H9 (cell line): ENCODE measurements at regions not wholly inside any gene's neighbourhood (a gene's known extent, or its start where the extent isn't known, plus 50 kb on each side); places are given as distances from the start of the nearest gene placed in this dataset.

Source experiments
- DNase-seq: peaks from one replicate; pipeline ENCODE4 v3.0.0-alpha.2; 2017
- H2AFZ ChIP-seq: one replicate; pipeline ENCODE4 v1.6.1; 2013; ENCODE audit warnings: mild to moderate bottlenecking, low read length, control low read depth, moderate library complexity
- H2AK5ac ChIP-seq: 2 replicates; pipeline ENCODE4 v1.6.1; 2013; ENCODE audit warnings: low read length, control low read depth, mixed read lengths; ENCODE audit not compliant: insufficient read length
- H2BK120ac ChIP-seq: one replicate; pipeline ENCODE4 v1.6.1; 2013; ENCODE audit warnings: low read depth, mild to moderate bottlenecking, low read length, control low read depth, inconsistent platforms; ENCODE audit not compliant: poor library complexity, severe bottlenecking
- H2BK12ac ChIP-seq: 2 replicates; pipeline ENCODE4 v1.6.1; 2013; ENCODE audit warnings: low read length, control low read depth, mixed read lengths, low read depth; ENCODE audit not compliant: insufficient read length
- H2BK15ac ChIP-seq: 2 replicates; pipeline ENCODE4 v1.6.1; 2013; ENCODE audit warnings: low read depth, low read length, control low read depth
- H2BK20ac ChIP-seq: one replicate; pipeline ENCODE4 v1.6.1; 2013; ENCODE audit warnings: low read depth, mild to moderate bottlenecking, low read length, control low read depth, inconsistent platforms; ENCODE audit not compliant: poor library complexity, severe bottlenecking
- H2BK5ac ChIP-seq: 2 replicates; pipeline ENCODE4 v1.6.1; 2013; ENCODE audit warnings: low read length, control low read depth, mixed read lengths; ENCODE audit not compliant: insufficient read length
- H3K14ac ChIP-seq: 2 replicates; pipeline ENCODE4 v1.6.1; 2013; ENCODE audit warnings: low read length, control low read depth; ENCODE audit not compliant: insufficient read depth
- H3K18ac ChIP-seq: 2 replicates; pipeline ENCODE4 v1.6.1; 2013; ENCODE audit warnings: low read depth, mild to moderate bottlenecking, mixed read lengths, low read length, control low read depth; ENCODE audit not compliant: insufficient read length
- H3K23ac ChIP-seq: 2 replicates; pipeline ENCODE4 v1.6.1; 2013; ENCODE audit warnings: low read length, control low read depth, mixed read lengths, low read depth; ENCODE audit not compliant: insufficient read length
- H3K23me2 ChIP-seq: 2 replicates; pipeline ENCODE4 v1.6.1; 2013; ENCODE audit warnings: low read depth, mild to moderate bottlenecking, mixed read lengths, low read length, control low read depth; ENCODE audit not compliant: insufficient read length, poor library complexity, severe bottlenecking
- H3K27ac ChIP-seq: 2 replicates; pipeline ENCODE4 v1.5.1; 2013; ENCODE audit warnings: low read length, control low read depth, mixed read lengths, low read depth; ENCODE audit not compliant: insufficient read length
- H3K27me3 ChIP-seq: 2 replicates; pipeline ENCODE4 v1.6.1; 2013; ENCODE audit warnings: low read length, control low read depth, inconsistent platforms; ENCODE audit not compliant: insufficient read depth
- H3K4ac ChIP-seq: 2 replicates; pipeline ENCODE4 v1.6.1; 2013; ENCODE audit warnings: low read depth, mild to moderate bottlenecking, control low read depth, inconsistent platforms, low read length, moderate library complexity
- H3K4me1 ChIP-seq: 2 replicates; pipeline ENCODE4 v1.6.1; 2013; ENCODE audit warnings: low read length, control low read depth, inconsistent platforms; ENCODE audit not compliant: insufficient read depth
- H3K4me2 ChIP-seq: 2 replicates; pipeline ENCODE4 v1.6.1; 2013; ENCODE audit warnings: low read length, control low read depth, mixed read lengths; ENCODE audit not compliant: insufficient read length, insufficient read depth
- H3K56ac ChIP-seq: 2 replicates; pipeline ENCODE4 v1.6.1; 2013; ENCODE audit warnings: low read depth, mild to moderate bottlenecking, mixed read lengths, low read length, control low read depth; ENCODE audit not compliant: insufficient read length
- H3K79me1 ChIP-seq: 2 replicates; pipeline ENCODE4 v1.6.1; 2013; ENCODE audit warnings: low read depth, mild to moderate bottlenecking, moderate library complexity, low read length, control low read depth, inconsistent platforms; ENCODE audit not compliant: insufficient read depth, poor library complexity, severe bottlenecking
- H3K79me2 ChIP-seq: 2 replicates; pipeline ENCODE4 v1.6.1; 2013; ENCODE audit warnings: low read length, control low read depth, inconsistent platforms; ENCODE audit not compliant: insufficient read depth
- H3K9ac ChIP-seq: 2 replicates; pipeline ENCODE4 v1.6.1; 2013; ENCODE audit warnings: low read length, control low read depth, mixed read lengths; ENCODE audit not compliant: insufficient read length; ENCODE audit errors: extremely low read depth
- H3K9me3 ChIP-seq: one replicate; pipeline ENCODE4 v1.6.1; 2013; ENCODE audit warnings: low read depth, low read length, inconsistent platforms; ENCODE audit not compliant: control insufficient read depth
- H3T11ph ChIP-seq: one replicate; pipeline ENCODE4 v1.6.1; 2013; ENCODE audit warnings: mild to moderate bottlenecking, low read length, control low read depth, inconsistent platforms
- H4K20me1 ChIP-seq: one replicate; pipeline ENCODE4 v1.6.1; 2013; ENCODE audit not compliant: control insufficient read depth, insufficient read length, insufficient read depth
- H4K5ac ChIP-seq: 2 replicates; pipeline ENCODE4 v1.6.1; 2013; ENCODE audit warnings: low read depth, mild to moderate bottlenecking, mixed read lengths, low read length, control low read depth; ENCODE audit not compliant: insufficient read length
- H4K8ac ChIP-seq: replicated peaks from 2 replicates; pipeline ENCODE4 v1.6.1; 2013; ENCODE audit warnings: low read length, control low read depth, mixed read lengths, low read depth; ENCODE audit not compliant: insufficient read length
- H4K91ac ChIP-seq: 2 replicates; pipeline ENCODE4 v1.6.1; 2013; ENCODE audit warnings: low read depth, mild to moderate bottlenecking, moderate library complexity, mixed read lengths, low read length, control low read depth; ENCODE audit not compliant: insufficient read length
- H3K27ac Mint-ChIP-seq, 3 experiments: 2 replicates in 2 of 3; 3 replicates in 1 of 3; pipeline ENCODE4 v1.8.0; 2020 to 2021; ENCODE audit warnings: mixed read lengths in 3 of 3, mild to moderate bottlenecking in 1 of 3, moderate library complexity in 1 of 3
- H3K27me3 Mint-ChIP-seq: 2 replicates; pipeline ENCODE4 v1.8.0; 2021; ENCODE audit warnings: low read depth, mild to moderate bottlenecking, moderate library complexity, mixed read lengths
- H3K36me3 Mint-ChIP-seq, 3 experiments: 2 replicates in 2 of 3; 3 replicates in 1 of 3; pipeline ENCODE4 v1.8.0; 2020 to 2021; ENCODE audit warnings: low read depth in 3 of 3, mixed read lengths in 3 of 3; ENCODE audit not compliant: insufficient read depth in 1 of 3
- H3K4me1 Mint-ChIP-seq, 2 experiments: 2 replicates each; pipeline ENCODE4 v1.8.0; 2020; ENCODE audit warnings: mixed read lengths in 2 of 2
- H3K4me3 Mint-ChIP-seq, 2 experiments: 2 replicates in 1 of 2; 3 replicates in 1 of 2; pipeline ENCODE4 v1.8.0; 2020 to 2021; ENCODE audit warnings: mild to moderate bottlenecking in 2 of 2, mixed read lengths in 2 of 2, moderate library complexity in 1 of 2
- H3K9me3 Mint-ChIP-seq, 2 experiments: 2 replicates in 1 of 2; 3 replicates in 1 of 2; pipeline ENCODE4 v1.8.0; 2020; ENCODE audit warnings: mild to moderate bottlenecking in 2 of 2, mixed read lengths in 2 of 2, moderate library complexity in 1 of 2
- CTCF ChIP-seq: fragments of 200-600 bp; sonication (generic); conservative IDR thresholded peaks from 3 replicates; pipeline ENCODE4 v1.8.0; 2021; ENCODE audit warnings: antibody characterized with exemption, mild to moderate bottlenecking
- WGBS: extraction: QIAGEN DNeasy Blood & Tissue Kit; methylation state at CpG from one replicate; pipeline ENCODE4 v1.1.7; 2013; ENCODE audit warnings: missing lambda C conversion rate, low lambda C conversion rate, mixed read lengths; ENCODE audit not compliant: insufficient read length; ENCODE audit errors: extremely low coverage; 5-methylcytosine and 5-hydroxymethylcytosine counted together

GRCh38 chr11:10937385-10937771, 79.5 kb upstream of the ZBED5 start:
- no peak overlapping the region for H2BK20ac ChIP-seq
- H2BK15ac ChIP-seq: no peak overlapping the region
- H3K9me3 Mint-ChIP-seq: no peaks in the 10 kb centered on the region; a peak in 1 of 5 replicates
- no peaks in the 10 kb centered on the region for H3K79me2 ChIP-seq
- no peaks in the 10 kb centered on the region for H3K36me3 Mint-ChIP-seq
- peaks cover 20 to 26% of the 10 kb centered on the region in 2 experiments for H3K4me1 Mint-ChIP-seq
- no peak overlapping the region for H4K8ac ChIP-seq
- H2BK5ac ChIP-seq: no peak overlapping the region
- no peaks in the 10 kb centered on the region for H3K79me1 ChIP-seq
- H3K18ac ChIP-seq: no peak overlapping the region
- H4K91ac ChIP-seq: no peak overlapping the region
- no peak overlapping the region for H3K14ac ChIP-seq
- no peak overlapping the region for H3T11ph ChIP-seq
- no peak for TF ChIP-seq CTCF
- no peaks in the 10 kb centered on the region for H3K9me3 ChIP-seq
- H3K4ac ChIP-seq: no peak overlapping the region
- H3K27ac Mint-ChIP-seq: no peak overlapping the region
- no peak overlapping the region for H4K5ac ChIP-seq
- H2AFZ ChIP-seq: no peak overlapping the region
- H3K23me2 ChIP-seq: peaks cover 4% of the 10 kb centered on the region
- WGBS: no CpG with 5 or more reads among the region's 1 CpG
- H2BK12ac ChIP-seq: no peak overlapping the region
- H3K9ac ChIP-seq: no peak overlapping the region
- no peak overlapping the region for H3K4me3 Mint-ChIP-seq
- no peaks in the 10 kb centered on the region for H4K20me1 ChIP-seq
- H3K4me1 ChIP-seq: peaks cover 2% of the 10 kb centered on the region; the same call in 1 of the 2 replicates
- H3K27ac ChIP-seq: no peak overlapping the region
- DNase-seq: no peak
- H3K56ac ChIP-seq: no peak overlapping the region
- no peak overlapping the region for H3K23ac ChIP-seq
- no peaks in the 10 kb centered on the region for H3K27me3 ChIP-seq
- no peak overlapping the region for H2BK120ac ChIP-seq
- no peak overlapping the region for H3K4me2 ChIP-seq
- H3K27me3 Mint-ChIP-seq: no peaks in the 10 kb centered on the region
- H2AK5ac ChIP-seq: no peak overlapping the region
